Frontal cortex (tissue), 3 donors: ENCODE measurements at regions not wholly inside any gene's neighbourhood (a gene's known extent, or its start where the extent isn't known, plus 50 kb on each side); places are given as distances from the start of the nearest gene placed in this dataset.

Experiments used
- DNase-seq, 2 donors: peaks; one replicate each; pipeline ENCODE4 v3.0.0; 2012; ENCODE audit warnings: low spot score in 2 of 2
- FAIRE-seq: peaks from 2 replicates; lab custom pipeline; 2012; peaks lifted over from hg19 to GRCh38; lab: Jason Lieb, UNC
- donor health status: control.
- donor health status: control.
- donor health status: control.

GRCh38 chr6:167506443-167507301, 181.8 kb downstream of the TTLL2 start:
- no peak for DNase-seq
- FAIRE-seq, result no peak

DNA sequence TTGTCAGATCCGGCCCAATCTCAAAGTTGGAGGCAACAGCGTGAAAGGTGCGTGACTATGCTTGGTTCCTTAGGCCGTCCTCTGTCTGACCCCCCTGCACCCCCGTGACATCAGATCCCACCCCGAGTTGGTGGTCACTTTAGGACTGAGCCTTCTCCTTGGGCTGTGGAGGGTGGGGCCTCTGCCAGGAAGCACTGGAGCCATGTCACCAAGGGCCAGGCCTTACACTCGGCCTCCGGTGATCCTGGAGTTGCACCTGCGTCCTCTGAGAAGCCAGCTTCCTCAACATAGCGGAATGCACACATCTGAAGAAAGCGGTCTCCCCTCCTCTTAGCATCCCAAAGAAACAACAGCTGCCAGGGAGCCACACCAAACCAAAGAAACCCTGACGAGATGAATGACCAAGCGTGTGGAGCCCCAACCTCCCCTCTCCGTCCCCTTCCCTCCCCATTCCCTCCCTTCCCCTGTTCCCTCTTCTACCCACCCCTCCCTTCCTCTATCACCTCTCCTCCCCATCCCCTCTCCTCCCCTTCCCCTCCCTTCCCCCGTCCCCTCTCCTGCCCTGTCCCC, 182.6 kb downstream of the TTLL2 start:
- DNase-seq (no peak), FAIRE-seq (no peak)

DNA sequence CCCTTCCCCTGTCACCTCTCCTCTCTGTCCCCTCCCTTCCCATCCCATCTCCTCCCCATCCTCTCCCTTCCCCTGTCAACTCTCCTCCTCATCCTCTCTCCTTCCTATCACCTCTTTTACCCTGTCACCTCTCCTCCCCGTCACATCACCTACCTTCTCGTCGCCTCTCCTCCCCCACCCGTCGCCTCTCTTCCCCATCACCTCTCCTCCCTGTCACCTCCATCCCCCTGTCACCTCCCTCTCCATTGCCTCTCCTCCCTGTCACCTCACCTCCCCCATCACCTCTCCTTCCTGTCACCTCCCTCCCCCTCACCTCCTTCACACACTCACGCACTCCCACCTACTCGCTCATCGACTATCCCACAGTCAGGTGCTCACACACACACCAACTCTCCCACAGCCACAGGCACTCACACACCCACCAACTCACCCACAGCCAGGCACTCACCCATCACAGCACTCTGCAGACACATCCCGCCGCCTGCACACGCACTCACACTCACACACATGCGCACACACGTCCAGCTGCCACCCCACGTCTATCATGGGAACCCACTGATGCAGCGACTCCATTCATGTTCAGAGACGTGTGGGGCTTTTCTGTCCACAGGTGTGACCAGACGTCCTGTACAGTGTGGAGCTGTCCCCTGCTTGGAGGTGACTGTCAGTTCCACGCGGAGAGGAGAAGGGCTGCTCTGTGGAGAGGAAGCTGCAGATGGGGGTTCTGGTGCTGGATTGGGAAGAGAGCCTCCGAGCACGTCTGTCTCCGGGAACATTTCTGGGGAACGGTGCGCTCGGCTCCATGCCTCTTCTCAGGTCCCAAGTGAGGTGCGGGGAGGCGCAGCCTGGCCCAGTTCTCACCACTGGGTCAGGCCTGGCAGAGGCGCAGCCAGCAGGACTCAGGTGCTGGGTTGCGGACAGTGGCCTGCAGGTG, 184.3 kb downstream of the TTLL2 start:
- FAIRE-seq, result no peak
- DNase-seq, result no peak

DNA sequence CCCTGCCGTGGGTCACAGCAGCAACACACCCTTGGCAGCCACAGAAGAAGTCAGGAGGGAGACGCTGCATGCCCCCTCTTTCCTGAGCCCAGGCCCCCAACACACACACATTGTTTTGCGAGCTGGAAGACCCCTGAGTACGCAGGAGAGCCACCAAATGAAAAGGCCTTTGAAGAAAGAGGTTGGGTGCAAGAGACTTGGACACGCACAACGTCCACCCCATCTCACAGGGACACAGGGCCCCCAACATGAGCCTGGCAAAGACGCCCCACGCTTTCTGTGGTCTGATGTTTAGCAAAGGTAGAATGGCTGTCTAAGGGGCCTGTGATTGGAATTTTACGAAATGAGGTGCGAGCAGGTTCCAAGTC, 185.0 kb downstream of the TTLL2 start:
- DNase-seq (no peak), FAIRE-seq (no peak)

GRCh38 chr6:167510648-167511047, 185.8 kb downstream of the TTLL2 start:
- no peak for DNase-seq
- FAIRE-seq, result no peak

DNA sequence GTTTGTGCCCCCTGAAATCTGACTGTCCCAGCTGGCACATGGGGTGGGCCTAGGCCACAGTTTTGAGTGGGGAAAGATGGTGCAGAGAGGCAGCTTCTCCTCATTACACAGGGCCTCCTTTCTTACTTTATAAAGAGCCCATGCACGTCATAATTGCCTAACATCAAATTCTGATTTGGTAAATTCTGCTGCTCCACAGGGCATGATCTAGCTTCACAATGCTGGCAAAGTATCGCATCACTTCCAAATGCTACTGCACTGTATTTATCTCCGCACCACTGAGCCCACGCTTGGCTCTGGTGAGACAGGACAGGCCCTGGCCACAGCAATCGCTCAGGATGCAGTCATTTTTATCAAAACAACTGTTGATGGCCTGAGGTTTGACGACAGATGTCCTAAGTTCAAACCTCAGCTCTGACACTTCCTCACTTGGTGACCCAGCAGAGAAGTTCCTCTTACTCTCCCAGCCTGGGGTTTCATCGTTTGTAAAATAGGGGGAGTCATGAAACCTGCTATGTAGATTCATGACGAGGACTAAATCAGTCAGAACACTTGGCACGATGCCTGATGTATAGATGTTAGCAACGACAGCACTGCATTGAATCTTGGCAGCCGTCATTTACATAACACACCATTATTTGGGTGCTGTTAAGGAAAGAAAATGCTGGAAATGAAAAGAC, 187.9 kb downstream of the TTLL2 start:
- DNase-seq (no peak), FAIRE-seq (no peak)

GRCh38 chr6:167513778-167514177, 188.9 kb downstream of the TTLL2 start:
- DNase-seq, result no peak
- FAIRE-seq, result no peak

- no peak for DNase-seq
- FAIRE-seq, result no peak
These were observed 189.6 kb downstream of the TTLL2 start for GRCh38 chr6:167514524-167514923.

DNA sequence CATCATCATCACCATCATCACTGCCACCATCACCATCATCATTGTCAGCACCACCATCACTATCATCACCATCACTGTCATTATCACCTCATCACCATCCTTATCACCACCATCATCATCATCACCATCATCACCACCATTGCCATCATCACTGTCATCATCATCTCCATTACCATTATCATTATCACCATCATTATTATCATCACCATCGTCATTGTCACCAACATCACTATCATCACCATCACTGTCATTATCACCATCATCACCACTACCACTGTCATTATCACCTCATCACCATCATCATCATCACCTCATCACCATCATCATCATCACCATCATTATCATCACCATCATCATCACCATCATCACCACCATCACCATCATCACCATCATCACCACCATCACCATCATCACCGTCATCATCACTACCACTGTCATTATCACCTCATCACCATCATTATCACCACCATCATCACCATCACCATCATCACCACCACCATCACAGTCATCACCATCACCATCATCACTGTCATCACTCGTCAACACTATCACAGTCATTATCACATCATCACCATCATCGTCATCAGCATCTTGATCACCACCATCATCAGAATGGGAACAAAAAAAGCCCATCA, 191.1 kb downstream of the TTLL2 start:
- DNase-seq (no peak), FAIRE-seq (no peak)

DNA sequence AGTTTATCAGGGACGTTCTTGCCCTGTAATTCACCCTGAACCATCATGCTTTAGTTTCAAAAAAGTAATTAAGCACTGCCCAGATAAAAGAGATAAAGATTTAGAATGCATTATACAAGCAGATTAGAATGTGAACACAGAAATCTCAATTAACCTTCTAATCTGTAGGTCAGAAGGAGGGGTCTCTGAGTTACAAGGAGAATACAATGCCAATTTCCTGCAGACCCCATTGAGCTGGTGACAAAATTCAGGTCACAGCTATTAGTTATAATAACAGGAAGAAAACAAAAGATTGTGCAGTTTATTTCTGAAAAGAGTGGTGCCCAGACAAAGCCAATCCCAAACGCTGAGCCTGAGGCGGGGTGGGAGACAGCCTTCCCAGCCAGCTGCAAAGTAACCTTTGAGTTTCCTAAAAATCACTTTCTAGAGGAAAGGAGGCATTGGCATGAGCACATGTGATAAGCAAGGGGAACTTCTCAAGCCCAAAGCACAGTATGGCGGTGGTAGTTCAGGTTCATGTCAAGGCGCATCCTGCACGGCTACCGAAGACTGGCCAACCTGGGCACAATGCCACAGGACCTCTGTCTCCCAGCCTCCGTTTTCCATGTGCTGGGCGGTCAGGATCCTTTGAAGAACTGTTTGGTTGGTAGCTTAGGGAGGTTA, 192.5 kb downstream of the TTLL2 start:
- no peak for FAIRE-seq
- no peak for DNase-seq

DNA sequence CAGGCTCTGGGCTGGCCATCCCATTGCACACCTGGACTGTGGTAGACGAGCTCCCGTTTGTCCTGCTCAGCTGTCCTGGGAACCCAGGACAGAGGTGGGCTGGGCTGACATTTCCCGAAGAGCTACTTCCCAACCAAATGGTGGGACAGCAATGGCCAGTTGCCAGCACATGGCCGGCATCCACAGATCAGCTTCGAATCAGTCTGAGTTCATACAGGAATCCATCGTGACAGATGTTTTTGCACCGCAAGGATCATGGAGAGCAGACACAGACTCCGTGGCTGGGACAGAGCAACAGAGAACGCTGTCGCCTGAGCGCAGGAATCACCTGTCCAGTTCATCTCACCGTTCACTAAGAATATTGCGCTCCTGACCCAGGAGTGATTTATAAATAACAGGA, 198.5 kb downstream of the TTLL2 start:
- DNase-seq, result no peak
- no peak for FAIRE-seq

- FAIRE-seq (no peak), DNase-seq (no peak)
These were observed 199.6 kb downstream of the TTLL2 start for GRCh38 chr6:167524261-167525111.

GRCh38 chr6:167525774-167526173, 200.9 kb downstream of the TTLL2 start:
- FAIRE-seq (no peak), DNase-seq (no peak)

- no peak for FAIRE-seq
- no peak for DNase-seq
These were observed 201.8 kb downstream of the TTLL2 start for GRCh38 chr6:167526465-167527368.

GRCh38 chr6:167528239-167528638, 203.4 kb downstream of the TTLL2 start:
- DNase-seq, result no peak
- FAIRE-seq, result no peak

GRCh38 chr6:167528976-167529375, 204.1 kb downstream of the TTLL2 start:
- FAIRE-seq (no peak), DNase-seq (no peak)
